SK-N-SH (cell line): ENCODE measurements at regions not wholly inside any gene's neighbourhood (a gene's known extent, or its start where the extent isn't known, plus 50 kb on each side); places are given as distances from the start of the nearest gene placed in this dataset.
"Not testable (repeated sequence)": the region's sequence is repeated elsewhere in the genome, so short reads cannot be mapped to it uniquely, and the experiment has no call there.

Source experiments
- CTCF ChIA-PET: fragments of 300-600, 350-600 bp; formaldehyde crosslinking; extraction: SDS; loops from one replicate; lab custom pipeline; 2021; lab: Yijun Ruan, JAX
- POLR2A ChIA-PET: fragments of 350-600 bp; sonication (Branson Sonifier 250); formaldehyde crosslinking; extraction: SDS; loops from one replicate; lab custom pipeline; 2020; ENCODE audit warnings: antibody characterized with exemption, inconsistent platforms; lab: Yijun Ruan, JAX
- DNase-seq: peaks from one replicate; pipeline ENCODE4 v3.0.0; 2012
- H2AFZ ChIP-seq: fragments of 200-600 bp; sonication (generic); 2 replicates; pipeline ENCODE4 v1.8.1; 2016; ENCODE audit warnings: antibody characterized with exemption, mild to moderate bottlenecking, low read depth
- H3F3A ChIP-seq: fragments of 200-600 bp; sonication (generic); replicated peaks from 2 replicates; pipeline ENCODE3; 2016; ENCODE audit warnings: antibody characterized with exemption, mild to moderate bottlenecking; ENCODE audit not compliant: insufficient read depth
- H3K27ac ChIP-seq, 2 experiments: fragments of 200-500 bp in 1 of 2; fragments of 200-600 bp in 1 of 2; sonication (Bioruptor generic) in 1 of 2; sonication (generic), shearing (Covaris generic) in 1 of 2; 2 replicates each; pipeline versions ENCODE4 v1.5.1 to v1.6.1; 2014 to 2016; ENCODE audit warnings: low read depth in 2 of 2, inconsistent platforms in 1 of 2, low read length in 1 of 2, mild to moderate bottlenecking in 1 of 2, mixed read lengths in 1 of 2
- H3K27me3 ChIP-seq: fragments of 200-600 bp; sonication (generic), shearing (Covaris generic); 2 replicates; pipeline ENCODE4 v1.6.1; 2016; ENCODE audit warnings: mixed run types; ENCODE audit not compliant: insufficient read depth
- H3K36me3 ChIP-seq, 2 experiments: fragments of 200-500 bp in 1 of 2; fragments of 200-600 bp in 1 of 2; sonication (Bioruptor generic) in 1 of 2; sonication (generic) in 1 of 2; replicated peaks in 1 of 2; 2 replicates each; pipeline versions ENCODE3 to v1.5.1; 2014 to 2016; ENCODE audit warnings: low read length in 1 of 2, mild to moderate bottlenecking in 1 of 2; ENCODE audit not compliant: insufficient read depth in 2 of 2, control insufficient read depth in 1 of 2
- H3K4me1 ChIP-seq, 2 experiments: fragments of 200-500 bp in 1 of 2; fragments of 200-600 bp in 1 of 2; sonication (Bioruptor generic) in 1 of 2; sonication (generic), shearing (Covaris generic) in 1 of 2; 2 replicates each; pipeline versions ENCODE4 v1.5.1 to v1.6.1; 2014 to 2016; ENCODE audit warnings: low read depth in 1 of 2, low read length in 1 of 2, mixed run types in 1 of 2; ENCODE audit not compliant: insufficient read depth in 2 of 2, control insufficient read depth in 1 of 2
- H3K4me2 ChIP-seq: fragments of 200-600 bp; sonication (generic), shearing (Covaris generic); 2 replicates; pipeline ENCODE4 v1.6.1; 2017; ENCODE audit warnings: mixed run types
- H3K4me3 ChIP-seq, 2 experiments: fragments of 200-500 bp in 1 of 2; fragments of 200-600 bp in 1 of 2; sonication (Bioruptor generic) in 1 of 2; sonication (generic), shearing (Covaris generic) in 1 of 2; 2 replicates each; pipeline versions ENCODE4 v1.5.1 to v1.8.1; 2014 to 2016; ENCODE audit warnings: low read depth in 2 of 2, inconsistent platforms in 1 of 2, low read length in 1 of 2, mild to moderate bottlenecking in 1 of 2, mixed read lengths in 1 of 2, moderate library complexity in 1 of 2
- H3K79me2 ChIP-seq: fragments of 200-600 bp; sonication (generic); 2 replicates; pipeline ENCODE4 v1.8.1; 2017; ENCODE audit warnings: mild to moderate bottlenecking; ENCODE audit not compliant: insufficient read depth
- H3K9ac ChIP-seq: fragments of 200-600 bp; sonication (generic); 2 replicates; pipeline ENCODE4 v1.6.1; 2017; ENCODE audit warnings: mixed run types
- H3K9me2 ChIP-seq: fragments of 200-600 bp; sonication (generic); 2 replicates; pipeline ENCODE4 v1.6.1; 2017; ENCODE audit warnings: mixed run types
- H3K9me3 ChIP-seq: fragments of 200-600 bp; sonication (generic); 2 replicates; pipeline ENCODE4 v1.6.1; 2017; ENCODE audit warnings: mixed run types, mild to moderate bottlenecking, moderate library complexity
- H4K20me1 ChIP-seq: fragments of 200-600 bp; sonication (generic); 2 replicates; pipeline ENCODE4 v1.6.1; 2017; ENCODE audit warnings: mild to moderate bottlenecking, mixed run types; ENCODE audit not compliant: insufficient read depth
- CHD2 ChIP-seq: fragments of 150-350 bp; IDR thresholded peaks from 2 replicates; pipeline ENCODE4 v1.6.1; 2018; ENCODE audit warnings: low read length; ENCODE audit not compliant: partially characterized antibody
- ELF1 ChIP-seq: IDR thresholded peaks from 2 replicates; pipeline ENCODE4 v1.4.0; 2012
- EP300 ChIP-seq, 2 experiments: IDR thresholded peaks; 2 replicates each; pipeline versions ENCODE4 v1.4.0 to v1.6.1; 2012; ENCODE audit warnings: borderline replicate concordance in 1 of 2, low read depth in 1 of 2, low read length in 1 of 2
- EZH2phosphoT487 ChIP-seq: fragments of 200-600 bp; sonication (generic); IDR thresholded peaks from 2 replicates; pipeline ENCODE4 v1.6.1; 2017; ENCODE audit warnings: low read depth, mixed run types, mild to moderate bottlenecking, antibody characterized with exemption, moderate library complexity, borderline replicate concordance
- FOSL2 ChIP-seq: IDR thresholded peaks from 2 replicates; pipeline ENCODE4 v1.4.0; 2012; ENCODE audit warnings: low read depth, mild to moderate bottlenecking, moderate library complexity, borderline replicate concordance
- GABPA ChIP-seq: IDR thresholded peaks from 2 replicates; pipeline ENCODE4 v1.4.0; 2012; ENCODE audit warnings: low read depth, mild to moderate bottlenecking
- JUND ChIP-seq: IDR thresholded peaks from 2 replicates; pipeline ENCODE4 v1.4.0; 2012
- MAX ChIP-seq: IDR thresholded peaks from 2 replicates; pipeline ENCODE4 v1.4.0; 2012; ENCODE audit warnings: low read depth
- MEF2A ChIP-seq: IDR thresholded peaks from 2 replicates; pipeline ENCODE4 v1.4.0; 2012; ENCODE audit warnings: low read depth, borderline replicate concordance
- MXI1 ChIP-seq: IDR thresholded peaks from 2 replicates; pipeline ENCODE4 v1.6.1; 2012; ENCODE audit warnings: mild to moderate bottlenecking, low read depth, low read length, improper control_type of control experiment
- NRF1 ChIP-seq: IDR thresholded peaks from 2 replicates; pipeline ENCODE4 v1.6.1; 2012; ENCODE audit warnings: low read depth, mild to moderate bottlenecking, low read length
- PBX3 ChIP-seq: IDR thresholded peaks from 2 replicates; pipeline ENCODE4; 2012
- RAD21 ChIP-seq: IDR thresholded peaks from 2 replicates; pipeline ENCODE4 v1.6.1; 2012; ENCODE audit warnings: mild to moderate bottlenecking, low read length
- REST ChIP-seq: IDR thresholded peaks from 2 replicates; pipeline ENCODE4 v1.6.1; 2012; ENCODE audit warnings: mild to moderate bottlenecking, low read depth, low read length, moderate library complexity
- RFX5 ChIP-seq: IDR thresholded peaks from 2 replicates; pipeline ENCODE4 v1.6.1; 2012; ENCODE audit warnings: mild to moderate bottlenecking, improper control_type of control experiment, low read length
- SIN3A ChIP-seq: IDR thresholded peaks from 2 replicates; pipeline ENCODE4 v1.6.1; 2012; ENCODE audit warnings: low read depth, mild to moderate bottlenecking, low read length, moderate library complexity, borderline replicate concordance
- SMC3 ChIP-seq: IDR thresholded peaks from 2 replicates; pipeline ENCODE4 v1.6.1; 2012; ENCODE audit warnings: low read depth, low read length, improper control_type of control experiment
- TAF1 ChIP-seq: IDR thresholded peaks from 2 replicates; pipeline ENCODE4 v1.6.1; 2012; ENCODE audit warnings: low read depth, mild to moderate bottlenecking, low read length, moderate library complexity, borderline replicate concordance
- WGBS: methylation state at CpG from one replicate; pipeline ENCODE4 v1.1.6; 2017; ENCODE audit warnings: low lambda C conversion rate; 5-methylcytosine and 5-hydroxymethylcytosine counted together

- Histone ChIP-seq H3K9me2 (0 out of 2 replicates have a peak, but pooled peaks cover under 1% of the 10 kb centered on the region), H4K20me1 (no peaks in the 10 kb centered on the region), H3F3A (no peaks in the 10 kb centered on the region), H2AFZ (no peak overlapping the region), H3K27ac (no peak overlapping the region), H3K9me3 (no peaks in the 10 kb centered on the region), H3K36me3 (no peaks in the 10 kb centered on the region), H3K79me2 (no peaks in the 10 kb centered on the region), H3K4me3 (no peak overlapping the region), H3K9ac (no peak overlapping the region), H3K4me1 (no peaks in the 10 kb centered on the region), H3K4me2 (no peak overlapping the region), H3K27me3 (no peaks in the 10 kb centered on the region)
- ChIA-PET POLR2A (no interaction called here), CTCF (no interaction called here)
- WGBS = 0% methylated on average over 4 of the region's 4 CpGs
- DNase-seq = no peak
- no peak for TF ChIP-seq GABPA
- no peak for TF ChIP-seq EP300 (IDR thresholded peaks at IDR 0.05; ENCODE audit: borderline replicate concordance in 1 of 2, low read depth in 1 of 2, low read length in 1 of 2)
- no peak for TF ChIP-seq TAF1
- no peak for TF ChIP-seq NRF1
- no peak for TF ChIP-seq MAX
- no peak for TF ChIP-seq RAD21
- no peak for TF ChIP-seq JUND
- TF ChIP-seq CHD2 = no peak
- no peak for TF ChIP-seq MEF2A
- no peak for TF ChIP-seq RFX5
- TF ChIP-seq SIN3A = no peak
- no peak for TF ChIP-seq SMC3
- no peak for TF ChIP-seq REST
- TF ChIP-seq EZH2phosphoT487 = no peak
- no peak for TF ChIP-seq ELF1
- no peak for TF ChIP-seq FOSL2
- no peak for TF ChIP-seq PBX3
- TF ChIP-seq MXI1 = no peak
These were observed 1168.1 kb downstream of the PCDH19 start for GRCh38 chrX:99242001-99242400.

- POLR2A ChIA-PET, CTCF ChIA-PET: not testable (repeated sequence)
- under 1% methylated on average over 6 of the region's 6 CpGs for WGBS
These were observed 1175.7 kb downstream of the PCDH19 start for GRCh38 chrX:99234384-99234783.

More at GRCh38 chrX:99234384-99234783, 1175.7 kb downstream of the PCDH19 start:
- not testable (repeated sequence) for DNase-seq, H3K36me3 ChIP-seq, H3K4me3 ChIP-seq, H3F3A ChIP-seq, H3K27me3 ChIP-seq, H2AFZ ChIP-seq, H3K9me3 ChIP-seq, H3K4me2 ChIP-seq, H3K9ac ChIP-seq, H3K9me2 ChIP-seq, H3K4me1 ChIP-seq, H4K20me1 ChIP-seq, H3K27ac ChIP-seq, H3K79me2 ChIP-seq
